ENCODE measurements at regions not wholly inside any gene's neighbourhood (a gene's known extent, or its start where the extent isn't known, plus 50 kb on each side); places are given as distances from the start of the nearest gene placed in this dataset.

DNA sequence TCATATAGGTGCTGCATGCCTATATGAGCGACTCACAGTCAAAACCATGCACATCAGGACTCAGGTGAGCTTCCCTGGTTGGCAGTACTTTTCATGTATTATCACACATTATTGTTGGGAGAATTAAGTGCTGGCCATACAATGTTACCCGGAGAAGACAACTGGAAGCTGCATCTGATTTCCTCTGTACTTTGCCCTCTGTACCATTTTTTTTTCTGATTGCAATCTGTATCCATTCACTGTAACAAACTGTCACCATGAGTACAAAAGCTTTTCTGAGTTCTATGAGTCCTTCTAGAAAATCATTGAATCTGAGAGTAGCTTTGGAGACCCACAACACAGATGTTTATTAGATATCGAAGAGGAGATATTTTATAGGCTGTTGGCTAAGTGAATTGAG is 651.0 kb downstream of the NR2F1-AS1 start:
- TF ChIP-seq POLR2A (IDR thresholded peaks at IDR 0.05; ENCODE audit: low read length) = no peak
- TF ChIP-seq GATA1 (IDR thresholded peaks at IDR 0.05; ENCODE audit: low read depth, low read length) = no peak
